HEK293T (cell line): ENCODE measurements at regions not wholly inside any gene's neighbourhood (a gene's known extent, or its start where the extent isn't known, plus 50 kb on each side); places are given as distances from the start of the nearest gene placed in this dataset.
"Not testable (repeated sequence)": the region's sequence is repeated elsewhere in the genome, so short reads cannot be mapped to it uniquely, and the experiment has no call there.

Source experiments
- ARNT ChIP-seq: fragments of 450-650 bp; IDR thresholded peaks from 2 replicates; pipeline ENCODE4 v1.6.1; 2017; ENCODE audit warnings: mild to moderate bottlenecking
- SP1 ChIP-seq: fragments of 450-650 bp; IDR thresholded peaks from 2 replicates; pipeline ENCODE4 v1.6.1; 2017
- SUZ12 ChIP-seq: fragments of 450-650 bp; IDR thresholded peaks from 2 replicates; pipeline ENCODE4 v1.6.1; 2016; ENCODE audit warnings: mild to moderate bottlenecking

GRCh38 chr14:106197264-106197663, 670.9 kb downstream of the TMEM121 start:
- not testable (repeated sequence) for TF ChIP-seq SUZ12, ARNT, SP1
